ENCODE measurements at regions not wholly inside any gene's neighbourhood (a gene's known extent, or its start where the extent isn't known, plus 50 kb on each side); places are given as distances from the start of the nearest gene placed in this dataset.

GRCh38 chr2:65730186-65730585 lies 297.8 kb upstream of the SPRED2 start:
- DNase-seq = no peak

- DNase-seq = no peak
Observed at GRCh38 chr2:65729246-65729645, 296.8 kb upstream of the SPRED2 start.

GRCh38 chr2:65728477-65729180 lies 296.2 kb upstream of the SPRED2 start:
- DNase-seq = no peak

DNA sequence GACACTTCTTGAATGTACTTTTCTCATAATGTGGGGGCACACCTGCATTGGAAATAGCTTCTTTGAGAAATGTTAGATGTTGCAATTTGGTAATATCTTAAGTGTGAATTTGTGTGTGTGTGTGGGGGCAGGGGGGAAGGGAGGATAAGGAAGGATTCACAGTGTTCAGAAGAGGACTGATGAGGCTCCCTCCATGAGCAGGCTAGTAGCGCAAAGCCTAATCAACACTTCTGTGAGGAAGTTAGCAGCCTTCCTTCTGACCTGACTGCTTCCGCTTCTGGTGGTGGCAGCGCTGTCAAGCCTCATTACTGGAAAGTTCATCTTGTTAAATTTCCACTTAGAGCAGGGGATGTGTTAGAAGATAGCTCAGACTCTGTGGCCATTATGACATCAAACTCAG lies 295.4 kb upstream of the SPRED2 start:
- no peak for DNase-seq

DNA sequence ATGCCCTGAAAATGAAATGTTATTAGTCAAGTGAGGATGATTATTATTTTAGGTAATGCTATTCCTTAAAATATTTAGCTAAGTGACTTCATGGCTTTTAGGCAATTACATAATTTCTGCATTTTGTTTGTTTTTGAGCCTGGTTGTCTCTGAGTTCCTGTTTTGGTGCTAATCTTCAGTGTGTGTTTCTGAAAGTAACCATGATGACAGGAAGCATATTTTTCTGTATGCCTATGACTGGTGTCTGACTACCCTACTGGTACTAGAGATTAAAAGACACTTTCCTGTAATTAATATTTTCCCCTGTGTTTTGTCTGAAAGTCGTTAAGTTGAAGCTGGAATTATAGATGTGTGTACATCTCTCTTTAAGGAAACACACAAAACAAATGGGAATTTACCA lies 295.0 kb upstream of the SPRED2 start:
- DNase-seq = no peak

DNA sequence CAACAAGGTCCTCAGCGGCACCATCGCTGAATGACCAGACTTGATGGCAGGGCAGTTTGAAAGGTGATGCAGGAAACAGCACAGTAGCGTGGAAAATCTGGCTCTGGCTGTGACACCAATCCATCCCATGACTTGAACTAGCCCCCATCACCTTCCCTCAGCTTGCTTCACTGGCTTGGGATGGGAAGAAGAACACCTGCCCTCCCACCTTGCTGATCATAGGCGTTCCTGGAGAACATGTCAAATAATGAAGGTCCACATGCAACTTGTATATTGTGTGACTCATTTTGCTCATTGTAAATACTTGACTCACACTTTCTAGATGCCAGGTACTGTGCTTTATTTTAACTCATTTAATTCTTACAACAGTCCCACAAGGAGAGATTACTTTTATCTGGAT lies 292.4 kb upstream of the SPRED2 start:
- no peak for DNase-seq

GRCh38 chr2:65724336-65724735 lies 291.9 kb upstream of the SPRED2 start:
- DNase-seq = no peak

DNA sequence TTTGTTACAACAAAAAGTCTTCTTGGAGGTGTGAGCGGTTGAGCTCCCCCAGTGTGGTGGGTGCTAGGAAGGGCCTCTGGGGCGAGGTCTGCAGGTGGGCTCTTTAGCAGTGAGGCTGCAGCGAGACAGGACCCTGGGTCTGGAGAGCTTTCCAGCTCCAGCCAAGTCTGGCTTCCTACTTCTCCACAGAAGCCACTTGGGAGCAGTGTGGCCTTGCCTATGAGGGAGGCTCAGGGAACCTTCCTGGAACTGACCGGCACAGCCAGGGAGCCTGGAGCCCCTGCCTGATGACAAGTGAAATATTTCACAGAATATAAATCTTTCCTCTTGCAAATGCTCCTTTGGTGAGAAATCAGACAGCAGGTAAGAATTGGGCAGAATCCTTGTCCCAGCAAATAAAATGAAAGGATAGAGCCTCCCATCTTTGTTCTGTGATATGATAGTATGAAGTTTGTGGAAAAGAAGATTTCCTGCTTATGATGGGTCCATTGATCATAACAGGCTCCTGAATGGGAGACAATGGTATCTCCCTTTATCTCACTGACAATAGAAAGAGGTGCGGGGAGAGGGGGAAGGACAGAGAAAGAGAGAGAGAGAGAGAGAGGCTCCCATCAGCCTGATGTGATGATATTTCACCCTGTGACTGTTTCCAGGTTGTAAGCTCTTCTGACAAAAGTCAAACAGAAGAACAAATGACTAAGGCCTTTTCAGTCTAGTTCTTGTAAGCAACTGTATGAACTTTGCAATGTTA lies 289.8 kb upstream of the SPRED2 start:
- peak; percentile 80 for DNase-seq

GRCh38 chr2:65716698-65717097 lies 284.3 kb upstream of the SPRED2 start:
- no peak for DNase-seq

- DNase-seq = no peak
Observed at GRCh38 chr2:65715323-65715722, 282.9 kb upstream of the SPRED2 start.

- DNase-seq = no peak
Observed at GRCh38 chr2:65714866-65715265, 282.5 kb upstream of the SPRED2 start.

DNA sequence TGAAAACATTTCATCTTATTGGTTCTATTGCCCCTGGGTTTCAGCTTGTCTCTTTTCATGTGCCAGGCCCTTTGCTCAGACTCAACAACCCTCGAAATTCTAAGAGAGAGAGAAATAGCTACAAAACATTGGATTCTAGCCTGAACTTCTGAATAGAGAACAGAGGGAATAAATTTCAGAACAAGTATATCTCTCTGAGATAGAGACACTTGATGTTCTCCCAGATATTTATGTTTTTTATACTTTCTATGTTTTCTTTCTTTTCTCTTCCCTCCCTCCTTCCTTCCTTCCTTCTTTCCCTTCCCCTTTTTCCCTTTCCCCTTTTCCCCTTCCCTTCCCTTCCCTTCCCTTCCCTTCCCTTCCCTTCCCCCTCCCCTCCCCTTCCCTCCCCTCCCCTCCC lies 279.5 kb upstream of the SPRED2 start:
- DNase-seq = no peak

GRCh38 chr2:65710779-65711295 lies 278.4 kb upstream of the SPRED2 start:
- no peak for DNase-seq

DNA sequence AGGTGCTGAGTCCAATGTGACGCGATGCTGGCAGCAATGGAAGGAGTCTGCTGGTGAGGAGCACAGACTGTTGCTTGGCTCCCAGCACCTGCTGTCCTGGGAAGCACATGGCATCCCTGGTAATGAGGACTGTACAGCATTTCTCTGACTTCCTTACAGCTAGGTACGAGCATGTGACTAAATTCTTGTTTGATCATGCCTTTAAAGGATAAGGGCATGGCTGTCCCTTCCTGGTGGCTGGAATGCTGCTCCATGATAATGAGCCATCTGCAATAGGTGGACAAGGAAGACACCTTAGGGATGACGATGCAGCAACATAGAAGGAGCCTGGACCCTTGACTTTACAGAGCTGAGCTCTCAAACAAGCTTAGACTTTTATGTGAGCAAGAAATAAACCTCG lies 278.0 kb upstream of the SPRED2 start:
- no peak for DNase-seq

GRCh38 chr2:65708086-65708485 lies 275.7 kb upstream of the SPRED2 start:
- DNase-seq = no peak

DNA sequence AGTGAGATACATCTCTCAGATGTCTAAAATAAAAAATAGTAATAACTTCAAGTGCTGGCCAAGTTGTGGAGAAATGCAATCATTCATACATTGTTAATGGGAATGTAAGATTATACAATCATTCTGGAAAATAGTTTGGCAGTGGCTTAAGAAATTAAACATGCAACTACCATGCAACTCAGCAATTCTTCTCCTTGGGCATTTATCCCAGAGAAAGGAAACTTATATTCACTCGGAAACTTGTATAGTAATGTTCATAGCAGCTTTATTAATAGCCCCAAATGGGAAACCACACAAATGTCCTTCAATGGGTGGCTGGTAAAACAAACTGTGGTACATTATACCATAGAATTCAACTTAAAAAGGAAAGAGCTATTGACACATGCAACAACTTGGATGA lies 274.0 kb upstream of the SPRED2 start:
- no peak for DNase-seq

- no peak for DNase-seq
Observed at GRCh38 chr2:65701191-65701590, 268.8 kb upstream of the SPRED2 start.

DNA sequence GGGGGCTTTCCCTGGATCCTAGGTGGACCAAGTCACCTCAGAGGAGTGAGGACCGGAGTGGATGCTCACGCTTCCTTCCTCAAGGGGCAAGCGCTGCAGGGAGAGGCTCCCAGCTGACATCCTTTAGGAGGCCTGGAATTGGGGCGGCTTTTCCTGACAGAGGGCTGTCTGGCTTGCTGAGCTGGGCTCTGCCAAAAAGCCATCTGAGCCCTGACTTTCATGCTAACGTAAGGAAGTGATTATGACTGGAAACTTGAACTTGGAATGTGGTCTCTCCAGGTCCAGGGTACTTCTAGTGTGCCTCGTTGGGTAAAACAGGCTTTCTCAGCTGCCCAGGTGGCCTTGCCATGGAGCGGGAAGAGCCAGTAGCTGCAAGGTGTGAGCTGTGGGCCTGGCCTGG lies 268.3 kb upstream of the SPRED2 start:
- no peak for DNase-seq

GRCh38 chr2:65700004-65700651 lies 267.7 kb upstream of the SPRED2 start:
- DNase-seq = no peak

DNA sequence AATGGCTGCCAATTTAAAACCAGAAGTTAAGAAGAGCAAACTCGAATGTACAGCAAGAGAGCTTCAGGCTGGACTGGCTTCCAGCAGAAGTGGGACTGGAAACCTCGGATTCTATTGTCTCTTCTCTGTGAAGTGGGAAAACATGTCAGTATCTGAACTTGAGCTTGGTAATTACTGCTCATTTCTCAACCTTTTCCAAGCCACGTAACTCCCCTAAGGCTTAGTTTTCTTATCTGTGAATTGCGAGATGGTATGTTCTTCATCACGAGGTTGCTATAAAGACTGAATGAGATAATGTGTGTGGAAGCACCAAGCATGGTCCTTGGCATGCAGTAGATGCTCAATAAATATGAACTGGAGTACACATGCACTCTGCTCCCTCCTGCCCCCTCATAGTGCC lies 259.4 kb upstream of the SPRED2 start:
- no peak for DNase-seq

DNA sequence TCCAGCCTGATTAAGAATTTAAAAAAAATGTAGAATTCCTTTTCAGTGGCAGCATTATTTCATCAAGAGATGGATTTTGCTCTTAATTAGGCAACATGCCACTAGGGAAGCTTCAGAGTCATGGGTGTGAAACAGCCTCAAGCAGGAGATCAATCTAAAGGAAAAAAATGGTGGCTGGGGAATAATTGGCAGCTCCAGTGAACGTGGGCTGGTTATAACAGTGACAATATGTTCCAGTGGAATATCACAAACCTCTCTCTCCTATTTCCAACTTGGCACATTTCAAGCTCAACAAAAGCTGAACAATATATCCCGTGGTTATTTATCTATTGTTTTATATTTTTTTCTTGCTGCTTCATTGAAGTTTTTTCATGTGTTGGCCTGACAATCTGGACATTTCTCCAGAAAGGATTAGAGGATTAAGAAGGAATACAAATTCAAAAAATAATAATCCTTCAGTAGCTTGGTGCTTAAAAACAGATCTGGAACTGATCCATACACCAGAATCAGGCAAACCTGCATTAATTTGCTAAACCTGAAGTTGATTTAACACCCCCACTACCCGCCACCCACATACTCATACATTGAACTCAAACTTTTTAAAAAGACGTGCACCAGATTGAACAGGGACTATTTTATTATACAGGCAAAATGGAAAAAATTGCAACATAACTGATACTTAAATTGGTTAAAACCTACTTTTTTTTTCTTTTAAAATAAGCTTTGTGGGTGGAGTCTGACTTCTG lies 255.9 kb upstream of the SPRED2 start:
- DNase-seq = no peak

DNA sequence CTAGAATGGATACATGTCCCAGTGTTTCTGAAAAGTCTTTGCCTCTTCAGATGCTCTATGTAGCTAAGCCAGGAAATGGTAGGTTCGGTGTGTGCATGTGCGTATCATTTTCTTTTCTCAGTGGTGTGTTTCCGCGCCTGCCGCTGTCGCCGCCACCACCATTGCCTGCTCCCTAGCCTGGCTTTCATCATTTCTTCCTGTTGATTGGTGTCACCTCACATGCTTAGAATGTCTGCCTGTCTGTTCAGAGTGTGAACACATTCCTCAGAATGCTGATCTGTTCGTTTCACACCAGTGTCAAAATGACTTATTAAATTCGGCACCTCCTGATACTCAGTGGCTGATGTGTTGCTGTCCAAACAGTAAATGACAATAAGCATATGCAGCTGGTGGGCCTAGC lies 255.2 kb upstream of the SPRED2 start:
- no peak for DNase-seq

All from left kidney (tissue), 1 donor.